Ectodermal cell (in vitro differentiated cells): ENCODE measurements at regions not wholly inside any gene's neighbourhood (a gene's known extent, or its start where the extent isn't known, plus 50 kb on each side); places are given as distances from the start of the nearest gene placed in this dataset.
"Not testable (repeated sequence)": the region's sequence is repeated elsewhere in the genome, so short reads cannot be mapped to it uniquely, and the experiment has no call there.

Source experiments
- H3K27ac ChIP-seq: 2 replicates; pipeline ENCODE4 v1.7.0; 2013; ENCODE audit warnings: mild to moderate bottlenecking, low read depth, low read length; ENCODE audit not compliant: insufficient read depth, poor library complexity, severe bottlenecking
- H3K27me3 ChIP-seq: 2 replicates; pipeline ENCODE4 v1.7.0; 2013; ENCODE audit warnings: mild to moderate bottlenecking, low read length; ENCODE audit not compliant: insufficient read depth, control insufficient read depth, poor library complexity, severe bottlenecking
- H3K36me3 ChIP-seq: one replicate; pipeline ENCODE4 v1.7.0; 2013; ENCODE audit warnings: low read length; ENCODE audit not compliant: control insufficient read depth, insufficient read depth
- H3K4me1 ChIP-seq: one replicate; pipeline ENCODE4 v1.7.0; 2013; ENCODE audit warnings: low read length; ENCODE audit not compliant: control insufficient read depth, insufficient read depth
- H3K4me3 ChIP-seq: 2 replicates; pipeline ENCODE4 v1.7.0; 2013; ENCODE audit warnings: low read depth, low read length, control low read depth; ENCODE audit not compliant: insufficient read depth
- H3K9me3 ChIP-seq: 2 replicates; pipeline ENCODE4 v1.7.0; 2013; ENCODE audit warnings: mild to moderate bottlenecking, low read length, moderate library complexity; ENCODE audit not compliant: control insufficient read depth
- whole genome bisulfite sequencing, 2 experiments: methylation state at CpG; one replicate each; pipeline ENCODE4 v1.1.7; 2013; ENCODE audit warnings: missing lambda C conversion rate in 2 of 2; 5-methylcytosine and 5-hydroxymethylcytosine counted together

DNA sequence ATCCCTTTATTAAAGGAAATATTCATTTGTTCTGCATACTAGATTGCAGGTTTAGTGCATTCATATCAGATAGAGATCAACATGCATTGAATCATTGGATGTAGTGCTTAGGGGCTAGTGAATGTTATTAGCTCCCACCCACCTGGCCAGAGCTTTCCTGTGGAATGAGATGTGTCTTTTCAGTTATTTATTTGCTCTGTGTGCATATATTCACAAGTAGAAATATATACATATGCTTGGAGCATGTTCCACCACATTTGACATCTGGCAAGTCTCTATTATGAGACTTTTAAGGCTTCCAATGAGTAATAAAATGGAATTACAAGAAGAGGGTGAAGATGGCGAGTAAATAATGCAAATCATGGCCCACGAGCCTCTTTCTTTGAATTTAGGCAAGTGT is 180.0 kb upstream of the LMO3 start:
- Histone ChIP-seq H3K4me1 (no peaks in the 10 kb centered on the region), H3K27ac (no peak overlapping the region), H3K9me3 (no peaks in the 10 kb centered on the region), H3K4me3 (no peak overlapping the region), H3K27me3 (no peaks in the 10 kb centered on the region), H3K36me3 (no peaks in the 10 kb centered on the region)
- WGBS, 2 experiments, result 98 to 100% methylated on average over 1 to 2 of the region's 2 CpGs

DNA sequence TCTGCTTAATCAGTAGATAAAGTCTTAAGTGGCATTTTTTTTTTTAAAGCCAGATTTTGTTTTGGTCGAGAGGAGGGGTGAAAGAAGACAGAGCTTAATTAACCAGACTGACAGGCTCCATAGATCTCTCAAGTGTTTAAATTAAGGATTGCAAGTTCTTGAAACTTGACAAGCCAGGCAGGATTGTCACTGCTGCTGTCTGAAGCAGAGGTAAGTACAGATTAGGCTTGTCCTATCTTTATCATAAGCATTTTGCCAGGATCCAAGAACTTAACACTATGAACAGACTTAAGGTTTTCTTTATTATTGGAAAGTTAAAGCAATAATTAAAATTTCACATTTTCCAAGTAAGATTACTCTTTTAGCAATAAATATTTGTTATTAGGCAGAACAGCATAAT is 179.6 kb upstream of the LMO3 start:
- no peak overlapping the region for H3K4me3 ChIP-seq
- H3K27me3 ChIP-seq, result no peaks in the 10 kb centered on the region
- WGBS, 2 experiments, result 73 to 77% methylated on average over 1 of the region's 1 CpG
- H3K4me1 ChIP-seq, result no peaks in the 10 kb centered on the region
- no peak overlapping the region for H3K27ac ChIP-seq
- H3K9me3 ChIP-seq, result no peaks in the 10 kb centered on the region
- no peaks in the 10 kb centered on the region for H3K36me3 ChIP-seq

DNA sequence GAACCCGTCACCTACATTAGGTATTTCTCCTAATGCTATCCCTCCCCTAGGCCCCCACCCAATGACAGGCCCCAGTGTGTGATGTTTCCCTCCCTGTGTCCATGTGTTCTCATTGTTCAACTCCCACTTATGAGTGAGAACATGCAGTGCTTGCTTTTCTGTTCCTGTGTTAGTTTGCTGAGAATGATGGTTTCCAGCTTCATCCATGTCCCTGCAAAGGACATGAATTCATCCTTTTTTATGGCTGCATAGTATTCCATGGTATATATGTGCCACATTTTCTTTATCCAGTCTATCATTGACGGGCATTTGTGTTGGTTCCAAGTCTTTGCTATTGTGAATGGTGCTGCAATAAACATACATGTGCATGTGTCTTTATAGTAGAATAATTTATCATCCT is 163.2 kb upstream of the LMO3 start:
- not testable (repeated sequence) for H3K4me3 ChIP-seq, H3K27me3 ChIP-seq, H3K36me3 ChIP-seq, H3K27ac ChIP-seq, H3K9me3 ChIP-seq, H3K4me1 ChIP-seq
- WGBS, 2 experiments, result 94 to 100% methylated on average over 1 of the region's 2 CpGs

DNA sequence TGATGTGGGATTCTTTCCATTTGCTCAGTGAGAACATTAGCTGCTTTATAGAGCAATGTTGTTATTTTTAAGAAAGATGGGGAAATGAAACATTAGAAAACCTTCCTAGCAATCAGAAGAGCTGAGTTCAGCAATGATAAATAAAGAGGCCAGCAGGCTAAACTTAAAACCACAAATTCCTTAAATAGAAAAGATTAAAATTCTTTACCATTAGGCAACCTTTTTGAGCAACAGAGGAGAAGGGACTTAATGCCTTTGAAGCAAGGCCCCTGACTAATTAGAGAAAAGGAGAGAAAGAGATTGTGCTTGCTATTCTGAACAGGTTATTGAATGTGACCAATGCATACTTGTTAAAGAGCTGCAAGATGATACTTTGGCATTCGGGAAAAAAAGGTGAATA is 160.8 kb upstream of the LMO3 start:
- no peak overlapping the region for H3K27ac ChIP-seq
- no peak overlapping the region for H3K4me3 ChIP-seq

DNA sequence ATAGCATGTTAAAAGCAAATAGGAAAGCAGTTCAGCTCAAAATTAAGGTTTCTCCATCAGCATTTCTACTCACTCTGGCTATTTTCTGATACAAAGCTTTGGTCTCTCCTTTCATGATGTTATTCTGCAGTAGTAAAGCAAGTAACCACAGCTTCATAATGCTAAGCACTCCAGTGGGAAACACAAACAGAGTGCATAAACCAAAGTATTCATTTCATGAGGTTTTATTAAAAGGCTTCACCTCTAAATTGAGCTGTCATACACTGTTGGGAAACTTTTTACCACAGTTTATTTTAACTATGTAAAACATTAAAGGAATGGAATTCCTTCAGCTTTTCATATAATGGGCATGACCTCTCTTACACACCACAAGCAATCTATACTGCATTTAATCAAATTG is 157.9 kb upstream of the LMO3 start:
- Histone ChIP-seq H3K4me3 (no peak overlapping the region), H3K36me3 (no peaks in the 10 kb centered on the region), H3K9me3 (no peaks in the 10 kb centered on the region), H3K4me1 (no peaks in the 10 kb centered on the region), H3K27me3 (no peaks in the 10 kb centered on the region), H3K27ac (no peak overlapping the region)

More for the DNA sequence above, 160.8 kb upstream of the LMO3 start:
- no peaks in the 10 kb centered on the region for H3K27me3 ChIP-seq
- no peaks in the 10 kb centered on the region for H3K36me3 ChIP-seq
- H3K4me1 ChIP-seq, result no peaks in the 10 kb centered on the region
- no peaks in the 10 kb centered on the region for H3K9me3 ChIP-seq
- WGBS, 2 experiments, result 87 to 90% methylated on average over 1 of the region's 1 CpG

DNA sequence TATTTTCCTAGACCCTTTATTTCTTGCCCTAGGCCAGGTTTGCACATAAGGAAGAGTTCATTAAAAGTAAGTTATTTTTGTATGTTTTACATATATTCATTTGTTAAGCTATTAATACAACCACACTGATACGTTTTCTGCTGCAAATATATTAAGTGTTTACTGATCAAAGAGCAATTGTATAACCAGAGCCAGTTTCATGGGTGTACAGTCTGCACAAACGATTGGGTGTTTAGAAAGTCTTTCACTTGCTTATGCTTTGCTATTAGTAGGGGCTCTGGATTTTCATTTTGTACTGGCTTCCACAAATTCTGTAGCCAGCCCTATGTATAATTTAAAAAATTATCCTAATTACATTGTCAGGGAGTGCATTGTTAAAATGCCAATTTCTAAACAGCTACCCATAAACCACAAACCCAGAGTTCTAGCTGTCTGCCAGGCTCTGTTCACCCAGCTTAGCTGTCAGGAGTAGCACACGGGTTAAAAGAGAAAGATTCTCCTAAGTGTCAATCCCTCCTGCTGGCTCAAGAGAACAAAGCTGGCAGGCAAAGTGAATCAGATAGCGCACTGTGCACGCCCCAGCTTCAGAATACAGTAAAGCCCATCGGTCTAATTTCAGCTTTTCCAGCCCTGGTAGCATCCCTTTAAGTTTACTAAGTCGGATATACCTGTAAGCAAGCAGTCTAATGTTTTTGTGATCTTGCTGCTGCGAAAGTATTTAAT is 151.0 kb upstream of the LMO3 start:
- Histone ChIP-seq H3K4me3 (no peak overlapping the region), H3K27ac (no peak overlapping the region), H3K4me1 (peaks cover 9% of the 10 kb centered on the region), H3K36me3 (no peaks in the 10 kb centered on the region), H3K27me3 (no peaks in the 10 kb centered on the region), H3K9me3 (no peaks in the 10 kb centered on the region)
- 63 to 67% methylated on average over 7 to 8 of the region's 8 CpGs for WGBS, 2 experiments

DNA sequence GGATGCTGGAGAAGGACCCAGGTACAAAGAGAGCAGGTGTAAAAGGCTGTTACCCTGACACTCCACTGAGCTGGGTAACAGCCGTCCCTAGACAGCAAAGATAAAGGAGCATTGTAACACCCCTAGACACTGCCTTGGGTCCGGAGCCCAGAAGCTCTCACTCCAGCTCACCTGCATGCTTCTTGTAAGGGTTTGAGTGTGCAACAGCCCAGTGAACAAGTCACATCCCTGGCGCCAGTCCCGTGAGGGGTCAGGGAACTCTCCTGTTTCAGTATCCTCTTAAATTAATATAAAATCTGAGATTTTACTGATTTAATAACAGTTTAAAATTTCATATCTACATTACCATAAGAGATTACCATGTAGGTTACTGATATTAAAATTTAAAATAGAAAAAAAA is 124.8 kb upstream of the LMO3 start:
- H3K27me3 ChIP-seq, result no peaks in the 10 kb centered on the region
- H3K27ac ChIP-seq, result no peak overlapping the region
- no peaks in the 10 kb centered on the region for H3K4me1 ChIP-seq
- H3K4me3 ChIP-seq, result no peak overlapping the region
- H3K36me3 ChIP-seq, result no peaks in the 10 kb centered on the region
- no peaks in the 10 kb centered on the region for H3K9me3 ChIP-seq
- 87 to 90% methylated on average over 2 to 3 of the region's 4 CpGs for WGBS, 2 experiments

DNA sequence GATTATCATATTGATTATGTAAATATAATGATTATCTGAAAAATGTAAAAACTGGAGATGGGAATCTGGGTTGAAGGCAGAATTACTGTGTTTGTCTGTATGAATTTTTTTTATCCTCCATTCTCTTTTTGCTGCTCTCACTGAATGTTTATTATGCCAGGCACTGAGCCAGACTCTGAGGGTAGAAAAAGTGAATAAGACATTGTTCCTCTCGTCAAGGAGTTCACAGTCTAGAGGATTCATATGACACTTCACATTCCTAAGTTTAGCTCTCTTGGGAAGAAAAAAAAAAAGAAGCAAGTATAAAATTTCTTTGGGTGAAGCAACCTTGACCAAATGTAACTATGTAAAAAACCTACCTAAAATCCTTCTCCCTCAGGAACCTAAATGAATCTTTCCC is 120.9 kb upstream of the LMO3 start:
- Histone ChIP-seq H3K4me1 (no peaks in the 10 kb centered on the region), H3K9me3 (no peaks in the 10 kb centered on the region), H3K27ac (no peak overlapping the region), H3K36me3 (no peaks in the 10 kb centered on the region), H3K27me3 (no peaks in the 10 kb centered on the region), H3K4me3 (no peak overlapping the region)
- WGBS, 2 experiments, result 86% methylated on average over 1 of the region's 1 CpG; no CpG with 5 or more reads in 1 of the 2 experiments

DNA sequence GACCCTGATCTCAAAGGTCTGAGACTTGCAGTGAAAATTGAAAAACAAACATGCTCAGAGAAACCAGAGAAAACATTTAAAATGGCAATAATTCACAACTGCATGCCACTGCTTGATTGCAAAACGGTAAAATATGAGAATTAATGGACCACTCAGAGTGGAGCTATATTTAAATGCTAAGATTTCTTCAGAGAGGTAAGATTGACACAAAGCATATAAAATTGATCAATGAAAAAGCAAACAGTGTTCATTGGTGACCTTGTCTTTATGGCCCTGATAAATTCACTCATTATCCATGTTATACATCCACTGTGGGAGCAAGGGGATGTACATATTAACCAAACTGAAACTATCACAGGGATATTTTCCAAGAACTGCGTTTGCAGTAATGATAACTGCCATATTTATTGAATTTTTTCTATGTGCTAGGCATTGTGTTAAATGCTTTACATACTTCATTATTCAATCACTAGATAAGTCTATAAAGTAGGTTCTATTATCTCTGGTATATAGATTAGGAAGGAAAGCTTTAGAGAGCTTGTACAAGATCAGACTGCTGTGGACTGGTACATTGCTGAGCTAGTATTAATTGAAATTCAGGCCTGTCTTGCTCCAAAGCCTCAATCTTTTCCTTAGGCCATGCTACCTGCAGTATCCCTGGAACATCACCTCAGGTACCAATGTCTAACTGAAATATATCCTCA is 113.9 kb upstream of the LMO3 start:
- no peaks in the 10 kb centered on the region for H3K9me3 ChIP-seq
- H3K4me1 ChIP-seq, result no peaks in the 10 kb centered on the region
- 92 to 94% methylated on average over 1 of the region's 2 CpGs for WGBS, 2 experiments
- no peak overlapping the region for H3K27ac ChIP-seq
- no peaks in the 10 kb centered on the region for H3K27me3 ChIP-seq
- no peaks in the 10 kb centered on the region for H3K36me3 ChIP-seq
- no peak overlapping the region for H3K4me3 ChIP-seq

DNA sequence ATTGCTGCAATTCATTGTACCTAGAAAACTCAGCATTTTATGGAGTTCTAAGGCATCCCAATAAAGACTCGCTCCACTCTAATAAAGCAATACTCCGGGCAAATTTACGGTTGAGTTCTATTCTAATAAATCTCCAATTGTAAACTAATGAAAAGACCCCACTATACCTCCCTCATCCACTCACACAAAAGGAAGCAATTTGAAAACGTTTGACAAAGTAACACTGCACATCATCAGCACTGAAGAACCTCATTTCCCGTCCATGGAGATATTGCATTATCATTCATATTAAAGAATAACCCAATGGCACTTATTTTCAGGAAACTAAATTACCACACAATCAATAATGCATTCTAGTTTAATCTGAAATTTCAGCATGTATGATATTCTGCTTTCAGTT is 111.0 kb upstream of the LMO3 start:
- 79 to 85% methylated on average over 5 of the region's 5 CpGs for WGBS, 2 experiments
- Histone ChIP-seq H3K36me3 (no peaks in the 10 kb centered on the region), H3K4me3 (no peak overlapping the region), H3K27ac (no peak overlapping the region), H3K4me1 (no peaks in the 10 kb centered on the region), H3K9me3 (no peaks in the 10 kb centered on the region), H3K27me3 (no peaks in the 10 kb centered on the region)
